HG03378 (cell line): ENCODE measurements at regions not wholly inside any gene's neighbourhood (a gene's known extent, or its start where the extent isn't known, plus 50 kb on each side); places are given as distances from the start of the nearest gene placed in this dataset.
A peak's percentile ranks its signal among the peaks of the same experiment; 100 is the strongest.
"Not testable (repeated sequence)": the region's sequence is repeated elsewhere in the genome, so short reads cannot be mapped to it uniquely, and the experiment has no call there.

Experiments
- ATAC-seq: cut with Tn5 transposase; IDR thresholded peaks from one replicate; pipeline ENCODE4 v1.9.1; 2021; ENCODE audit warnings: mild to moderate bottlenecking, moderate library complexity; ENCODE audit not compliant: unreplicated experiment

DNA sequence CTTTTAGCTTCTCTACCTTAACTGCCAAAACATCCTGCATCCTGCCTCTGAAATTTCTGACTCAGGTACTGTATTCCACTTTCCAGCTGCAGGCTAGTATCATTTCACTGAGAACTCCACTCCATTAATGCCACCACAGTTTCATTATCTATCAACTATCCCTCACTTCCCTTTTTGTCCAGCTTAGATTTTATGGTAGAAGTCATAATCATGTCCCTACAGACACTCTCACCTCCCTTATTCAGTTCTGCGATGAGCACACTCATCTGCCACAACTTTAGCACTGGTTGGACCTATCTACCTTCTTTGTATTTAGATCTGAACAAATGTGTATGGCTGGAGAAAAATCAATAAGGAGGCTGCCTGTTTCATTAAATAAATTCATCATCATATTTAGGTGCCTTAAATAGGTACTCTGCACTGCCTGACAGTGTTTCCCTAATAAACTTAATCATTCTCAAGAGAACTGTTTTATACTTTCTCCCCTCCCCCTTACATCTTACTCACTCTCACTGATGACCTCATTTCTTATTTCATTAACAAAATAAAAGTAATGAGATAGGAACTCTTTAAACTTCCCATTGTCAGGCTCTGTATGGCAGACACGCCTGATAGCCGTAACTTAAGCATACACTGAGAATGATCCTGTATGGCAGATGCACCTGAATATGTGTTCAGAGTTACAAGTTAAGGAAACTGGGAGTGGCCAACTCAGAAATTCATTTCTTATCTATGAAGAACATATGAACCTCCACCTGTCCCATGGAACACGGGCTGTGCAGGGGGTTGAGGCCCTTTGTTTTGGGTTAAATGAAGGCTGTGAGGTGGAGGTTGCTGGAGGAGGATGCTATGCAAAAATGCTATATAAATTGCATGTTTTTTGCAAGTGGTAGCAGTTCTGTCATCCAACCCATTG lies 95.3 kb upstream of the MAN1A1 start:
- ATAC-seq = peak; percentile 89

- ATAC-seq = no peak
Measured at GRCh38 chr6:119443993-119444641, 94.6 kb upstream of the MAN1A1 start.

DNA sequence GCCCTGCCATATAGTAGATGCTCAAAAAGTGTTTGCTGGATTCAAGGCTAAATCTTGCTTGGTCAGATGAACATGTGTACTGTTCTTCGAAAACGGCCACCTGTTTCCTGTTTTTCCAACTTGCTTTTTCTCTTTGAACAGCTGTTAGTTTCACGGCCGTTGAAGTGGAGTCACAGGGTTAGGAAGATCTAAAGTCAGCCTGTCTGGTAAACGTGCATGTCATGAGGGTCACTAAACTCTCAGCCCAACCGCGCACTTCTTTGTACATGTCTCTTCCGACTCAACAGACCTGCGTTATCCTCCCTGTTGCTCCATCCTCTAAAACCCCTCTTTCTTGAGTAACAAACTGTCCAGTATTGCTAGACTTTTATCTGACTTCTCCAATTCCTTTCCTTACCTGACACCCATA lies 93.2 kb upstream of the MAN1A1 start:
- no peak for ATAC-seq

DNA sequence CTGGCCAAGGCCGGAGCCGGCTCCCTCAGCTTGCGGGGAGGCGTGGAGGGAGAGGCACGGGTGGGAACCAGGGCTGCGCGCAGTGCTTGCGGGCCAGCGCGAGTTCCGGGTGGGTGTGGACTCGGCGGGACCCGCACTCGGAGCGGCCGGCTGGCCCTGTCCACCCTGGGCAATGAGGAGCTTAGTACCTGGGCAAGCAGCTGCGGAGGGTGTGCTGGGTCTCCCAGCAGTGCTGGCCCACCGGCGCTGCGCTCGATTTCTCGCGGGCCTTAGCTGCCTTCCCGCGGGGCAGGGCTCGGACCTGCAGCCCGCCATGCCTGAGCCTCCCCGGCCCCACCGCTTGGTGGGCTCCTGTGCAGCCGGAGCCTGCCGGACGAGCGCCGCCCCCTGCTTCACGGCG lies 91.4 kb upstream of the MAN1A1 start:
- ATAC-seq = no peak

DNA sequence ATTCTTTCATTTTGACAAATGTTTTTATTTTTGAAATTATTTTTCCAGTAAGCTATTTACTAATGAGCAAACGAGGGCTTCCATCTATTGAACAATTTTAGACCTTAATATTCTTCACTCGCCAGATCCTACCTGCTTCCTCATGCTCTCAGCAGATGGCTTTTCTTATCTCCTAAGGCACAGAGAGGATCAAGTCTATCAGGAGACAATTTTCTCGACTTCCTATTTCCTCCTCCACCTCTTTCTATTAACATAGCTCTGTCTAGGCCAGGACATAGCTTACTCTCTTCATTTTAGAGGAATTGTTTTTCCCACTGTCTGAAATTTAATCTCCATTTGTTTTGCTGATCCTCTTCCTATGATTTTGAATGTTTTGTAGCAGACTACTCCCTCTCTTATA lies 87.0 kb upstream of the MAN1A1 start:
- ATAC-seq = no peak

- no peak for ATAC-seq
Measured at GRCh38 chr6:119431799-119432198, 82.2 kb upstream of the MAN1A1 start.

DNA sequence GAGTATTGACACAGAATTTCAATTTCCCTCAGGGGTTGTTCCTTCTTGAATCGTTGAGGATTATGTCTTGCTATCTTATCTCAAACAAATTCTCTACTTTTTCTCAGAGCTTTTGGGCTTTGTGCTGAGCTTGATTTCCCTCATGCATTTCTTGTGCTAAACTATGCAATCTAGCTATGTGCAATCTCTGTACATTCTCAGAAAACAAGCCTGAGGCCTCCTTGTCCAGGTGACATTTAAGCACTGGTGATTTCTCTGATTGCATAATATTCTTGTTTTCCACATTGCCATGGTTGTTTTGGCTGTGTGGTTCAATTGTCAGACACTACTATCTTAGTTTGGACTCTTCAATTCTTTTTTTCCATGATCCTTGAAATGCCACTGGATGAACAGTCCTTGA lies 81.2 kb upstream of the MAN1A1 start:
- no peak for ATAC-seq

- no peak for ATAC-seq
Measured at GRCh38 chr6:119428633-119429032, 79.1 kb upstream of the MAN1A1 start.

GRCh38 chr6:119426619-119427018 lies 77.1 kb upstream of the MAN1A1 start:
- no peak for ATAC-seq

DNA sequence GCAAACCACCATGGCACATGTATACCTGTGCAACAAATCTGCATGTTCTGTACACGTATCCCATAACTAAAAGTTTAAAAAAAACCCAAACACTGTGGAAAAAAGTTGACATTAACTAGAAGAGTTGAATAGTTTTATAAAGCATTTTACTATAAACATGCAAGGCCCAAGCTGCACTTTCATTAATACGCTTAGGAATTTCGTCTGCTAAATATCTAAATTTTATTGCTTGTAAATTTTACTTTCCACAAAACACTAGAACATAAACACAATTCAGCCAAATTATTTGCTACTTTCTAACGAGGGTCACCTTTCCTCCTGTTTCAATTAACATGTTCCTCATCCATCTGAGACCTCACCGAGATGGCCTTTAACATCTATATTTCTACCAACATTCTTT lies 74.4 kb upstream of the MAN1A1 start:
- no peak for ATAC-seq

DNA sequence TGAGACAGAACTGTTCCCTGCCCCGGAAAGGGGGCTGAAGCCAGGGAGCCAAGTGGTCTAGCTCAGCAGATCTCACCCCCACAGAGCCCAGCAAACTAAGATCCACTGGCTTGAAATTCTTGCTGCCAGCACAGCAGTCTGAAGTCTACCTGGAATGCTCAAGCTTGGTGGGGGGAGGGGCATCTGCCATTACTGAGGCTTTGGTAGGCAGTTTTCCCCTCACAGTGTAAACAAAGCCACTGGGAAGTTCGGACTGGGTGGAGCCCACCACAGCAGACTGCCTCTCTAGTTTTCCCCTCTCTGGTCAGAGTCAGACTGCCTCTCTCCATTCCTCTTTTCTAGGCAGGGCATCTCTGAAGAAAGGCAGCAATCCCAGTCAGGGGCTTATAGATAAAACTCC lies 68.5 kb upstream of the MAN1A1 start:
- not testable (repeated sequence) for ATAC-seq

GRCh38 chr6:119407156-119407555 lies 57.6 kb upstream of the MAN1A1 start:
- no peak for ATAC-seq

DNA sequence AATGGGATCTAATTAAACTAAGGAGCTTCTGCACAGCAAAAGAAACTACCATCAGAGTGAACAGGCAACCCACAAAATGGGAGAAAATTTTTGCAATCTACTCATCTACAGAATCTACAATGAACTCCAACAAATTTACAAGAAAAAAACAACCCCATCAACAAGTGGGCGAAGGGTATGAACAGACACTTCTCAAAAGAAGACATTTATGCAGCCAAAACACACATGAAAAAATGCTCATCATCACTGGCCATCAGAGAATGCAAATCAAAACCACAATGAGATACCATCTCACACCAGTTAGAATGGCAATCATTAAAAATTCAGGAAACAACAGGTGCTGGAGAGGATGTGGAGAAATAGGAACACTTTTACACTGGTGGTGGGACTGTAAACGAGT lies 55.6 kb upstream of the MAN1A1 start:
- not testable (repeated sequence) for ATAC-seq
